ENCODE measurements at regions not wholly inside any gene's neighbourhood (a gene's known extent, or its start where the extent isn't known, plus 50 kb on each side); places are given as distances from the start of the nearest gene placed in this dataset.
"Not testable (repeated sequence)": the region's sequence is repeated elsewhere in the genome, so short reads cannot be mapped to it uniquely, and the experiment has no call there.

DNA sequence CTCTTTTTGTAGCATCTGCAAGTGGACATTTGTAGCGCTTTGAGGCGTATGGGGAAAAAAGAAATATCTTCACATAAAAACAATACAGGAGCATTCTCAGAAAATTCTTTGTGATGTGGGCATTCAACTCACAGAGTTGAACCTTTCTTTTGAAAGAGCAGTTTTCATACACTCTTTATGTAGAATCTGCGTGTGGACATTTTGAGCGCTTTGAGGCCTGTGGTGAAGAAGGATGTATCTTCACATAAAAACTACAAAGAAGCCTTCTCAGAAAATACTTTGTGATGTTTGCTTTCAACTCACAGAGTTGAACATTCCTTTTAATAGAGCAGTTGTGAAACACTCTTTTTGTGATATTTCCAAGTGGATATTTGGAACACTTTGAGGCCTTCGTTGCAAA lies 598.4 kb upstream of the ZNF337 start:
- CTCF ChIA-PET: no interaction called here
- no peak for DNase-seq (ENCODE audit: low read depth, low spot score)
- POLR2A ChIA-PET: no interaction called here

DNA sequence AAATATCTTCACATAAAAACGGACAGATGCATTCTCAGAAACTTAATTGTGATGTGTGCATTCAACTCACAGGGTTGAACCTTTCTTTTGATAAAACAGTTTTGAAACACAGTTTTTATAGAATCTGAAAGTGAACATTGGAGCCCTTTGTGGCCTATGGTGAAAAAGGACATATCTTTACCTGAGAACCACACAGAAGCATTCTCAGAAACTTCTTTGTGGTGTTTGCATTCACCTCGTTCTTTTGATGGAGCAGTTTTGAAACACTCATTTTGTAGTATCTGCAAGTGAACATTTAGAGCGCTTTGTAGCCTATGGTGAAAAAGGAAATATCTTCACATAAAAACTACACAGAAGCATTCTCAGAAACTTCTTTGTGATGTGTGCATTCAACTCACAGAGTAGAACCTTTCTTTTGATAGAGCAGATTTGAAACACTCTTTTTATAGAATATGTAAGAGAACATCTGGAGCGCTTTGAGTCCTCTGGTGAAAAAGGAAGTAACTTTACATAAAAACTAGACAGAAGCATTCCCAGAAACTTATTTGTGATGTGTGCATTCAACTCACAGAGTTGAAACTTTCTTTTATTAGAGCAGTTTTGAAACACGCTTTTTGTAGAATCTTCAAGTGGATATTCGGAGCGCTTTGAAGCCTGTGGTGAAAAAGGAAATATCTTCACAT lies 591.9 kb upstream of the ZNF337 start:
- CTCF ChIA-PET; POLR2A ChIA-PET; DNase-seq (ENCODE audit: low read depth, low spot score); H3K4me3 ChIP-seq (ENCODE audit: low read depth, low read length): not testable (repeated sequence)

More for the DNA sequence above, 598.4 kb upstream of the ZNF337 start:
- TF ChIP-seq CTCF (IDR thresholded peaks at IDR 0.05; ENCODE audit: insufficient read depth, low read length, missing control alignments): no peak
- no peak overlapping the region for H3K4me3 ChIP-seq (ENCODE audit: low read depth, low read length)

- ChIA-PET CTCF (no interaction called here), POLR2A (no interaction called here)
- H3K4me3 ChIP-seq (ENCODE audit: low read depth, low read length): no peak overlapping the region
- no peak for DNase-seq (ENCODE audit: low read depth, low spot score)
- TF ChIP-seq CTCF (IDR thresholded peaks at IDR 0.05; ENCODE audit: insufficient read depth, low read length, missing control alignments): no peak
These were observed 582.6 kb upstream of the ZNF337 start for GRCh38 chr20:26279238-26279637.

- CTCF ChIA-PET: no interaction called here
- no peak for DNase-seq (ENCODE audit: low read depth, low spot score)
- POLR2A ChIA-PET: no interaction called here
- no peak overlapping the region for H3K4me3 ChIP-seq (ENCODE audit: low read depth, low read length)
- TF ChIP-seq CTCF (IDR thresholded peaks at IDR 0.05; ENCODE audit: insufficient read depth, low read length, missing control alignments): no peak
These were observed 580.7 kb upstream of the ZNF337 start for GRCh38 chr20:26277339-26277738.

DNA sequence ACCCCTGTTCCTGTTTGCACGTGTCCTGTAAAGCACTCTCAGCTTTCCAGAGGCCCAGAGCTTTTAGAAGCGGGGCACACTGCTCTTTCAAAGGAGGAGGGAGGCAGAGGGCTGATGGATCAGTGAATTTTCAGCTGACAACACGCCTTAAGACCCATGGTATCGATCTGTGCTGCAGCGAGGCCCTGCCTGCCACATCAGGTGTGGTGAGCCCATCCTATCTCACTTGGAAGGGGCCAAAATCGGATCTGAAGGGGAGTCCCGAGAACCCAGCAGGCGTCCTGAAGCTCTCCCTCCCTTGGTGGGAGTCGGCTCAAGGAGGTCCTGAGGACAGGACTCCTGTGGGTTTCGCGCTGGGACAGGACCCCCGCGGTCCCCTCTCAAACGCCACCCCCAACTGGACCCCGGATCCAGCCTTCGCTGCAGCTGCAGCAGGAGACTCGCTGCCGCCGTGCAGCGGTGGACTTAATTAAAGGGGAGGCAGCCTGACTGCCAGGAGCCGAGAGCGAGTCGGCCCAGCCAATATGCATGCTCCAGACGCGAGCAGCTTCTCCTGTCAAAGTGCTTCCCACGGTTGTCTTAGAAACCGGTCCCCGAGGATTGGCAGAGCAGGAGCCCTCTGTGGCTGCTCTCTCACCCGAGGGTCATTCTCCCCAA lies 580.0 kb upstream of the ZNF337 start:
- ChIA-PET CTCF (no interaction called here), POLR2A (no interaction called here)
- H3K4me3 ChIP-seq (ENCODE audit: low read depth, low read length): peak overlapping the region; percentile 12; the same call in 1 of the 2 replicates
- TF ChIP-seq CTCF (IDR thresholded peaks at IDR 0.05; ENCODE audit: insufficient read depth, low read length, missing control alignments): no peak
- no peak for DNase-seq (ENCODE audit: low read depth, low spot score)

DNA sequence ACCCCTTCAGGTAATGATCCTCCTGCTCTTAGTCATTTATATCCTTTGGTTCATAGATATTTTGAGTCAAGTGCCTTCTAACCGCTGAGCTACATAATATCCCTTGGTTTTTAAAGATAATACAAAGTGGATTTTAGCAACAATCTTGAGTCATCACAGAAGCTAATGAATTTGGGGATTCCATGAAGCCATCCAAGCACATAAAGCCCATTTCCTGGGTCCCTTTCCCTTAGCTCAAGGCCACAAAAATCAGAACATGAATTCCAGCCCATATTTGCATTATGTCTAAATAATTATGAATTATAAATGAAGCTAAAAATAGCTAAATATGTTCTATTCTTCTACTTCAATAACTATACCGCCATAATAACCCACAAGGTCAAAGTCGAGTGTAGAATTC lies 572.1 kb upstream of the ZNF337 start:
- CTCF ChIA-PET; POLR2A ChIA-PET; H3K4me3 ChIP-seq (ENCODE audit: low read depth, low read length); DNase-seq (ENCODE audit: low read depth, low spot score): not testable (repeated sequence)

DNA sequence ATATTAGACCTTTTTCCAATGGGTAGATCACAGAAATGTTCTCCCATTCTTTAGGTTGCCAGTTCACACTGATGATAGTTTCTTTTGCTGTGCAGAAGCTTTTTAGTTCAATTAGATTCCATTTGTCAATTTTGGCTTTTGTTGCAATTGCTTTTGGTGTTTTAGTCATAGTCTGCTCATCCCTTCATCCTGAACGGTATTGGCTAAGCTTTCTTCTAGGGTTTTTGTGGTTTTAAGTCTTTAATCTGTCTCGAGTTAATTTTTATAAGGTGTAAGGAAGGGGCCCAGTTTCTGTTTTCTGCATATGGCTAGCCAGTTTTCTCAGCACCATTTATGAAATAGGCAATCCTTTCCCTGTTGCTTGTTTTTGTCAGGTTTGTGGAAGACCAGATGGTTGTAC lies 564.3 kb upstream of the ZNF337 start:
- POLR2A ChIA-PET; DNase-seq (ENCODE audit: low read depth, low spot score); H3K4me3 ChIP-seq (ENCODE audit: low read depth, low read length); CTCF ChIA-PET: not testable (repeated sequence)

DNA sequence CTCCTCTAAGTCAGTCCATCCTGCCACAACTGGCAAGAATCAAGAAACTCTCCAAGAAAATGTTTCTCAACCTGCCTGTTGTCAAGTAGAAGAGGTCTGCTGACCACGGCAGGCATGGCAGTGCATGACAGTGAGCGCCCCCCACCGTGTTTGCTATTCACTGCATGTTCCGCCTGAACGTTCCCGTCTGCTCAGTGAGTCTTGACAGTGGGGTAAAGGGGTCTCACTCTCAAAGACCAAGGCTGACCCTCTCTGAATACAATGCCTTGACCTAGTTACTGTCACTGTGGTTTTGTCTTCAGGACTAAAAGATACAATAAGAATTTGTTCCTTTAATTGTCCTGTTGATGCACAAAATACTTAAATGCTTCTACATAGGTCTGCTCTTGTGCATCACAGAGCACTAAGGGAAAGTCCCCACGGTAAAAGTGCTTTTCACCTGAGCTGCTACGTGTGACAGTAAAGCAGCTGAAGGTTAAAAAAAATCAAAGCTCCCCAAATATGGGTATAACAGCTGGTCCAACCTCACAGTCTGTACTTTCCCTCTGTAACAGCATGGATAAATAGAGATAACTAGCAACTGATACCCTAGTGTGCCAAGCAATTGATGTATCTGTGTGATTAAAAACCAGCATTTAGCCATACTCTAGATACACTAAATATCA lies 555.8 kb upstream of the ZNF337 start:
- CTCF ChIA-PET; H3K4me3 ChIP-seq (ENCODE audit: low read depth, low read length); POLR2A ChIA-PET; DNase-seq (ENCODE audit: low read depth, low spot score): not testable (repeated sequence)

- CTCF ChIA-PET; H3K4me3 ChIP-seq (ENCODE audit: low read depth, low read length); POLR2A ChIA-PET; DNase-seq (ENCODE audit: low read depth, low spot score): not testable (repeated sequence)
These were observed 554.7 kb upstream of the ZNF337 start for GRCh38 chr20:26251376-26251775.

- POLR2A ChIA-PET; DNase-seq (ENCODE audit: low read depth, low spot score); H3K4me3 ChIP-seq (ENCODE audit: low read depth, low read length); CTCF ChIA-PET: not testable (repeated sequence)
These were observed 553.8 kb upstream of the ZNF337 start for GRCh38 chr20:26250249-26251114.

Data from AG04449 (cell line).